Iris pigment epithelial cell (primary cell): ENCODE measurements at regions not wholly inside any gene's neighbourhood (a gene's known extent, or its start where the extent isn't known, plus 50 kb on each side); places are given as distances from the start of the nearest gene placed in this dataset.

Experiments used
- DNase-seq: peaks from one replicate; pipeline ENCODE4 v3.0.0-alpha.2; 2011; ENCODE audit warnings: low read depth

DNA sequence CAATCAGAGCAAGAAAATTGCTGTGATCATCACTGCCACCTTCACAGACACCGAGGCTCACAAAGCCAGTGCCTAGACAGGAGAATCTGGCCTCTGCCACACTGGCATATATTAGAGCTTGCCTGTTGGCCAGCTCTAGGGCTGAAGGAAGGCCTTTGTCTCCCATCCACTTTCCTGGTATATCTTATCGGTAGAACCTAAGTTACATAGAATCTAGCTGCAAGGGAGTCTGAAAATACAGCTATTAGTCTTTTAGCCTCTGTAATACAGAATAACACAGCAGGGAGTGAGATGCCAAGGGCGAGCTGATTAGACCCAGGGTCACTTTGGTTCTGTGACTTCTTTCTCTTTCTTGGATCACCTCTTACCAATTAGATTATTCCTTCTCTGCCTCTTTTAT is 154.9 kb upstream of the KL start:
- DNase-seq = no peak

DNA sequence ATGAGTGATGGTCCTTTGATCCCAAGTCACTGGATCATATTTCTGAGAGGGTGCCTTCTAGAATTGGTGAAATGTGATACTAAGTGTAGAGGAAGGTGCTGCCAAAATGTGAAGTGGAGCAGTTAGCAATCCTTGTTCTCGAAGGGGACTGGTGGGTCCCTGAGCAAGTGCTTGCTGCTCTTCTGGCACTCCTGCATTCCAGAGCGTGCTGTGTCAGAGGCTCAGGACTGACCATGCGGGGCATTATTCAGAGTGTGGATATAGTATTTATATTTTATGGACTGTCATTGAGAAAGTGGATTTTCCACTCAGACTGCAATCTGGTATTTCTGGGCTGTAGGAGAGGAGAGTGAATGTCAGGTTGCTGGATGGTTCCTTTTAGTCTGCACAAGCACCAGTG is 152.6 kb upstream of the KL start:
- DNase-seq = no peak

DNA sequence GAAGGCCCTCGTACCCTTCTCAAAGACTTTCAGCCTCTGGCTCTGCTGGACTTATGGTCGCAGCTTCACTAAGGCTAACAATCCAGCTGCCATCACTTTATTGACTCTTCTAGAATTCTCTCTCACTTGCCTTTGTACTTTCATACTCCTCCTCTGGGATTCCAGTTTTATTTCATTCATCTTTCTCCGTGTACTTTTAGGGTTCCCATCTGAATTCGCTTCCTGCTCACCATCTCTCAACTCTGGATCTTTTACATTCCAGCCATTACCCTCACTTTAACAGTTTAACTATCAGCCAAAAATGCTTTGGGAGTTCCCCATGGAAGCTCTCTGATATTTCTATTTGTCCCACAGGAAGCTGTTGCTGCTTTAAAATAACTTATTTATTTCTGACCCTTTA is 149.3 kb upstream of the KL start:
- DNase-seq = no peak

DNA sequence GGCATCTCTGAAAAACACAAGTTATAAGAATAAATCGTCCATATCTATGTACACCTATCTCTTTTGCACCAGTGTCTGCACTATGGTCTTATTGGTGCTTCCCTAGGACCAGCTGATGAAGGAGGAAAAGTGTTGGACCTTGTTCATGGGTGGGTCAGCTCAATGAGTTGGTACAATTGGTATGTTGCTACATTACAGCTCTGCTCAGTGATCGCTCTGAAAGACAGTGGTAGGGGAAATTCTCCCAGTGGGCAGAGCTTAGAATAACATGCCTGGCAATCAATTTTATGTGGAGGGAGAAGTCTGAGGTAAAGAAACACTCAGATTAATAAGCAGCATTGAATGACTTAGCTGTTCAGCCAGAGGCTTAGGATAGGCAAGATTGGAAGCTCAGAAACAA is 138.7 kb upstream of the KL start:
- no peak for DNase-seq

DNA sequence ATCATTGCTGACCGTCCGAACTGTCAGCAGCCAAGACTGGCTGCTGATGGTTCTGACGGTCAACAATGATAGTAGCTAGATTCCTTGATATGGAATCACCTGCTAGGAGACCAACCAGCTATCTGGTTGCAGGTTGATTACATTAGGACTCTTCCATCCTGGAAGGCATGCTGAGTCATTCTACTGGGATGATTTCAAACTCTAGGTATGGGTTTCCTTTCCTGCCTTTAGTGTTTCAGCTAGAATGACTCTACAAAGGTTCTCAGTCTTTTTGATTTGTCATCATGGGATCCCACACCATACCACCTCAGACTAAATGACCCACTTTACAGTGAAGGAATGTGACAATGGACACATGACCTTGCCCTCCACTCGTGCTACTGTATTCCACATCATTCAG is 138.1 kb upstream of the KL start:
- peak; percentile 51 for DNase-seq

DNA sequence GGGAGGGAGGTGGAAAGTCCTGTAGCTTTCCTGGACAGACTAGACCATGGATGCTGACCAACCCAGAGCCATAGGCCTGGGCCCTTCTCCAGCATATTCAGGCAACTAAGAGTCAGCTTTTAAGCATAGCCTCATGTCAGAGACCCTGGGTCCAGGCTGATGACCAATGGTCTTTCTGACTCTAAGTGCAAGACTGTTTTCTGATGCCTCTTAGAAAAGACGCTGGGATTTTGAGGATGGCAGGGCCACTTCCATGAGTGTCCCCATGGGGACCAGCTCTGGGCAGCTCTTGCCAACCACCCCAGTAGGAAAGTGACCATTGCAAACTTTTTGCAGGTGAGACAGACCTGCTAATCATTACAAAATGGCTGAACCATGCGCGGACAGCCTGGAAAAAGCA is 135.6 kb upstream of the KL start:
- DNase-seq = no peak

DNA sequence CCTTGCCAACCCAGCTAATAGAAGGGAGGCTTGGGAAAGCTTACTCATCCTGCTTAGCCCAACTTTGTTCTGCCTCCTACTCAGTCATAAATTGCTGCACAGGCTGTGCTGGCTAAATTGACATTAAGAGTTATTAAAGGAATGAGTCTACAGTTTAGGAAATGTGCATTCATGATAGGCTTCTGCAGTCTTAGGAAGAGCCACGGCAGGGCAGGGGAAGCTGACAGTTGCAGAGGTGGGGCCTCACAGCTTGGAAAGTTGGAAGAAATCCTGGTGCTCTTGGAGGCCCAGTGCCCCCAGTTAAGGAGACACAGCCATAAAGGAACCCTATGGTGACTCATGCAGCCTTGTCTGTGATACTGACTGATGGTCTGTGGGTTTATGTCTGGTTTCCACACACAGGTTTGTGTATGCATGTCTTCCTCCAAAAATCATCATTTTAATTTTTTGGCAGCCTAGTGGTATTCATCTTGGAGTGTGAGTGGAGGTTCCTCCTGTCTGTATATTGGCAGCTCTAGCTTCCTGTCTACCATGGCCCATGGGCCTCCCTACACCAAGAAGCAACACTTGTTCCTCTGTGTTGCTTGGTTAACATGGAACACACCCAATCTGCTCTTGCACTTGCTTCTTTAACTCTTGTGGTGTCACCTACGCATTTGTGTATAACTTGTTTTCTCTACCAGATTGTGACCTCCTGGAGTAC is 135.0 kb upstream of the KL start:
- DNase-seq = peak; percentile 55

DNA sequence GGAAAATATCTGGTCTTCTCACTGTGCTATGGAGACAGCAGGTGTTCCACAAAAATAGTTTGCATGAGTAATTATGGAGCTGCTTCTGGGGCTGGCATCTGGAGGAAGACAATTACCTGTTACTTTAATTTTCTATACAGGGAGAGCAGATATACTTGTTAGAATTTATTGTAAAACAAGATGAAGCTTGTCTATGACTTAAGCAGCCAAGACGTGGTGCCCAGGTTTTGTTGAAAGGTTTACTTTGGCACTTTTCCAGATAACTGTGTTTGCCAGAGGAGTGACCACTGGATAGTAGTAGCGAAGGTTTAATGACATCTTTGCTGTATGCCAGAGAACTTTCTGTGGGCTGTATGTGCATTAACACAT is 134.5 kb upstream of the KL start:
- DNase-seq = no peak

DNA sequence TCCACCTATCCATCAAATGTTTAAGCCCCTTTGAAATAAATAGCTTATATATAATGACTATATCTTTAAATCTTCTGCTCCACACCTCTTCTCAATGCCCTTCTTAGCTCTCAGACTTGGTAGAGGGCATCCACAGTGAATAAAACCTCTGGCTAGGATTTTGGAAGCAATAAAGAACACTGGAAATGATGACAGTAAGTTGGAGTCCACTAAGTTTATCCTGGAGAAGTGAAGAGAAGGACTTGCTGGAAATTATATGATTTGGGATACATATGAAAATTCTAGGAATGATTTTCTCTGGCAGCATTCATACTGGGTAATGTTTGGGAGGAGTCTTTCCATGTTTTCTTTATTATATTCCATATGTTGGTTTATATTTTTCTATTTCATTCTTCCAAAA is 133.5 kb upstream of the KL start:
- no peak for DNase-seq

DNA sequence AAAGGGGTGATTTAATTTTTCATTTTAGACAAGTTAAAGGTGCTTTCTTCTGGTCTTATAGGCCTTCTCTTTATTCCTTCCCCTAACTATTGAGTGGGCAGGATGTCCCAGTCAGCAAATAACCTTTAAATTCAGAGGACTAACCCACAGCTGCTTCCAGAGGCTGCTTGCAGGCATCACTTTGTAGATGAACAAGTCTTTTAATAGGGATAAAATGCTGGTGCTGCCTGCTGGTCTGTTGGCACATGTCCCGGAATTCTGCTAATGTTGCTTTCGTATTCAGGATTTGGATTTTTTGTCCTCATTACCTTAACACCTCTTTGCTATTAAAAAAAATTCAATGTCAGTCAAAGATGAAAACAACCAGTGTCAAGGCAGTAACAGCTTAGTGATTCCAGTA is 132.7 kb upstream of the KL start:
- DNase-seq = peak; percentile 34

DNA sequence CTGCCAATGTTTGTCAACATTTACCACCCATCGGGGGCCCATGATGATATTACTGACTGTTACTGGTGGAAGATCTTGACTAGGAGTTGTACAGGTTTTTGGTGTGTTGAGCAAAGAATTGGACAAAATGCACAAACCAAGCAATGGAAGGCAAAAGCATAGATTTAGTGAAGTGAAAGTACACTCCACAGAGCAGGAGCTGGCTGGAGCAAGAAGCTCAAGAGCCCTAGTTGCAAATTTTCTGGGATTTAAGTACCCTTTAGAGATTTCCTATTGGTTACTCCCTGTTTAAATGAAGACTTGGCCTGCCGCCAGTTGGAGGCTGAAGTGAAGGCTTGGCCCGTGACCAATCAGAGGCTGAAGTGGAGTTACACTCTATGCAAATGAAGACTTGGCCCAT is 128.6 kb upstream of the KL start:
- no peak for DNase-seq

DNA sequence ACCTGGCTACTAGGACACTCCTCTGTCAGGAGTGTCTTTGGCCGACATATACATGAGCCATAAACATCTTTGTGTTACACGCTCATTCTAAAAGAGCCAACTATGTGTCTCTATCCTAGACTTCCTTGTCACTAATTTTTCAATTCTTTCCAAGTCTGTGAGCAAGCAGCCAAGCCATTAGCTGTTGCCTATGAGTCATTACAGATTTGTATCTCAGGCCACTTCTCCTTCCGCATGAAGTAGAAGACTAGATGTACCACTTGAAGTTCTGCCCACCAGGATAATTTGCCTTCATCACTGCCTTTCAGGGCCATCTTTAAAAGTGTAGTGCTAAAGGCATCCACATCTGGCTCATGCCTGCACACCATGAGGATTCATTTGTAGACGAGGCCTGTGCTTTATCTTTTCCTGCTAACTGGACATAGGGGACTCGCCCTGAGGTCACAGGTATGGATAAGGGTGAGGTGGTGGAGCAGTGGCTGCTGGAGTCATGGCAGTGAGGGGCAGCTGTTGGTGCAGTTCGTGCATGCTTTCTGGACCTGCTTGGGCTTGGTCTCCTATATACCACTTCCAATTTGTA is 126.1 kb upstream of the KL start:
- DNase-seq = no peak

DNA sequence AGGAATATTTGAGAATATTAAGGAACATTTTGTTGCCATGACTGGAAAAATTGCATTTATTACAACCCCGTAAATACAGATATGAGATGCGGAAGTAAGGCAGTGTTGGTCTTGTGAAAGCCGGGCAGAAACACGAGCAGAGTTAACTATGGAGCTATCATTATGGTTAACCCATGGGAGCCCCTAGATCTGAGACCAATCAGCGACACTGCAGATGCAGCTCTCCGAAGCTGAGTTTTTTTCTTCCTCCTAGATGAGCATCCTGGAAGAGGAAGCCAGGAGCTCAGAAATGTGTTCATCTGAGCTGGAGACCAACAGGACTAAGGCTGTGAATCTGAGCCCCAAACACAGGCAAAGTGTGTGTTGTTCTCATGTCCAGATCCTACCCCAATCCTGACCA is 123.0 kb upstream of the KL start:
- no peak for DNase-seq

DNA sequence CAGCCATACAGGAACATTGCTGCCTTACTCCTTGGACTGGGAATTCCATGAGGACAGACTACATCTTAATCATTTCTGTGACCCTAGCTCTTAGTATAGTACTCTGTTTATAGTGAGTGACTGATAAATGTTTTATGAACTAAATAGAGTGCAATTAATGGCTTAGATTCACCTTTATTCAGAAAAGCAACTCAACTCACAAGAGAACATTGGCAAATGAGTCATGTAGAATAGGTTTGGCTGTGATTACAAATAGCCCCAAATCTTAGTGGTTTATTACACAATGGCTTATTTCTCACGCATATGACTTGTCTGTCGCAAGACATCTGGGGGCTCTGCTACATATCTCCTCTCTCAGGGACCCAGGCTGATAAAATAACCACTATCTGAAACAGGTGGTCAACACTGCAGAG is 121.6 kb upstream of the KL start:
- DNase-seq = peak; percentile 75

DNA sequence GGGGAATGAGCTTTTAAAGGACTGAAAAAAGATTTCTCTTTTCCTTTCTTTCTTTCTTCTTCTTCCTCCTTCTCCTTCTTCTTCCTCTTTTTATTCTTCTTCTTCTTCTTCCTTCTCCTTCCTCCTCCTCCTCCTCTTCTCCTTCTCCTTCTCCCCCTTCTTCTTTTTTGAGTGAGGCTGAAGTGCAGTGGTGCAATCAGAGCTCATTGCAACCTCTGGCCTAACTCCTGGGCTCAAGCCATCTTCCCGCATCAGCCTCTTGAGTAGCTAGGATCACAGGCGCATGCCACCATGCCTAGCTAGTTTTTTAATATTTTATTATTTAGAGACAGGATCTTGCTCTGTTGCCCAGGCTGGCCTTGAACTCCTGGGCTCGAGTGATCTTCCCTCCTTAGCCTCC is 120.9 kb upstream of the KL start:
- no peak for DNase-seq

DNA sequence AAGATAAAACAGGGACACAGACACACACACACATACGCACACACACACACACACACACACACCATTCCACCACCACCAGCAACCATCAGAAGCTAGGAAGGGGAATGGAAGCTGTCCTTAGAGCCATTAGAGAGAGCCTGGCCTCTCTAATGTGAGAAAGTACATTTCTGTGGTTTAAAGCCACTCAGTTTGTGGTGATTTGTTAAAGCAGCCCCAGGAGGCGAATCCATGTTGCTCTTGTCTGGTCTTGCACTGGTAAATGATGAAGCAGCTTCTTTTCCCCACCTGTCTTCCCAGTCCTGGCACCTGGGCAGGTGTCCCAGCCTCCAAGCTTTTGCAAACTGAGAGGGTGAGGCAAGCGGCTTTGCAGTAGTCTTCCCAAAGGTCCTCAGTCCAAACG is 118.9 kb upstream of the KL start:
- DNase-seq = no peak

DNA sequence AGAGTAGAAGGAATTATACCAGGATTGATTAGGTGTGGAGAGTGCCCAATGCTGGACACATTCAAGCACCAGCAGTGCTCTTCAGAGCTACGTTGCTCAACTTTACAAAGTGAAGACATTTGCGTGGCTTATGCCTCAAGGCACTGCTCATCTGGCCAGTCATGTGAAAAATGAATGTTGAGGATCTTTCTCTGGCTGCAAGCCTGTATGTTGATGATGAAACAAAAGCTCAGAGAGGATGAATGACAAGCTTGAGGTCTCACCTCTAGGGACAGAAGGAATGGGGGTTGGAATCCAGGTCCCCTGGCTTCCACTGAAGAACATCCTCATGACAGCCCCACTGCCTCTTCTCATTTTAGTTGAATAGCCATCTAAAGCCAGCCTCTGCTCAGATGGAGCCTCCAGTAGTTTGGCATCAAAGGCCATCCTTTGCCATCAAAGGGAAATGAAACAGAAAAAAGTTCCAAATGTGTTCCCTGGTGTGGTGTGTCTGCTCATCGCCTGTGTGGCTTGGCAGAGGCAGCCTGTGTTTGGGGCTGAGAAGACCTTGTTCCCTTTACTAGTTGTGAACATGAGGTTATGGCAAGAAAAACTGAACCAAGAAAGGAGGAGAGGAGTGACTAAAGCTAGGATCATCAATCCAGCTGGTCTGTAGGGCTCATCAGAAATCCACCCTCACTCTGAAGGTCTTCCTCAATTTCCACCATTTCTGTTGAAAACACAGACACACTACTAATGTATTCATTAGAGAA is 114.0 kb upstream of the KL start:
- DNase-seq = peak; percentile 34

DNA sequence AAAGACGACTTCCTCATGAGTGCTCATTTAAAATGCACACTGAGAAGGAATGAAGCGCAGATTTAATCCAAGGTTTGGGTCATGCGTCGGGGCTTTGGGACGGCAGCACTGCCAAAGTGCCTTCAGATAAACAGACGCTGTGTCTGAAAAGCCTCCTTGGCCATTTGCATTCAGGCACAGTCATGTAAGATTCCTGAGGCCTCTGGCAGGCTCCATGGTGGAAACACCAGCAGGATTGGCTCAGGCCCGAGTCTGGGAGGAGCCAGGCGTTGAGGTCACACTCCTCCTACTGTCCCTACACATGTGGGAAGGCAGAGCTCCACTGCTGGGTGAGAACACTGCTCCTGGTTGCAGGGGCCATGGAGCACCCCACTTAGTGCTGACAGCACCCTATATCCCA is 113.3 kb upstream of the KL start:
- peak; percentile 53 for DNase-seq

DNA sequence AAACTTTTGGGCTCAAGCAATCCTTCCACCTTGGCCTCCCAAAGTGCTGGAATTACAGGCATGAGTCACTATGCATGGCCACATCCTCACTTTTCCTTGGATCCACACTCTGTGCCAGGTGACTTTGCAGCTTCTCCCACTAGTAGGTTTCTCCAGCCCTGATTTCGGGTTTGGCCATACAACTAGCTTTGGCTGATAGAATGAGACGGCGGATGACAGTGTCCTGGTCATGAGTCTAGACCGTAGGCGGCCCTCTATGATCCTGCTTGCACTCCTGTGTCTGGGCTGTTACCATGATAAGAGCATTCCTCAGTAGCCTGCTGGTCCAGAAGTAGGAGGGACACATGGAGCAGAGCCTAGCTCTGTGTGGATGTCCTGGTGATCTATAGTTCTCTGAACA is 112.5 kb upstream of the KL start:
- DNase-seq = no peak

DNA sequence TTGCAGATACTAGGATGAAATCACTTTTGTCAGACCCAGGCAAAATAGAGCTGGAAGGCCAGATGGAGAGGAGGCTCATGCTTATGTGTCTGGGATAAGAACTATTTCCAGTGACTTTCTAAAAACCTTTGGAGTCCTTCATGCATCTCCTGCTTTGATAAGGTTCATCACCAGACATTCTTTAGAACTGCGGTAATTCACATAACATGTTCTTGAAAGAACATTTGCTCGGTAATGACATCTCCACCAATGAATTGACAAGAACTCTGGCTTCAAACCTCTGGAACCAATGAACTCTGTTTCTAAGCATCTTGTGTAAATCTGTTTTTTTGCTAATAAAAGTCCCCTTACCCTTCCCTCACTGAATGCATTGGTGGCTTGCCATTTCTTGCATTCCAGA is 112.0 kb upstream of the KL start:
- no peak for DNase-seq

DNA sequence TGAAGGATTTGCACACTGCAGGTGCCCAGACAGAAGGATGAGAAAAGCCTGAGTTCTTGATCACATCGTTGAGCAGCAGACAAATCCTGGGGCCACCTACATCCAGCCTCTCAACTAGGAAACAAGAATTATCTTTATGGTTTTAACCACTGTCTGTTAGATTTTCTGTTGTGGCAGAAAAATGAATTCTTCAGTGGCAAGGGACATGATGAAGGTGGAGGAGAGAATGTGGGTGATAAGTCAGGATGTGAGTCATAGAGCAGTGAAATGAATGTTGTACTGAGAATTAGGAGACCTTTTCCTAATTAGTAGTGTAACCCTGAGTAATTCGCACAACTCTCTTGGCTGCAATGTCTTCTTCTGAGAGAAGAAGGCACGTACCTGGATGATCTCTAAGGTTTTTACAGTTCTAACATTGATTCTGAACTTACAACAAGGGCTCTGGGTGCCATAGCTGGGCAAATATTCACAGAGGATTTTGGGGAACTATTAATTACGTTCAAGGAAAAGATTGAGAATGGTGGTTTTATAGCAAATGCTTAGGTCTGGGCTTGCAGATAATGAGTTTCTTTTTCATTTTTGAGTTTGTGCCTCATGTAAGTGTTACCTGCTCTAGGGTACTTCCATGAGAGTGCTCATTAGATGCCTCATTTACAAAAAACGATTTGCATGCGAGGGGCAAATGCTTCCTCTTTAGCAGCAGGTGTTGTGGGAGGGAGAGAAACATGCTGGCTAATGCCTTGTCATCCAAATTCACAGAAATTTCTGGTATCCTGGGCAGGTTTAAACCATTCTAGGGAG is 111.0 kb upstream of the KL start:
- DNase-seq = peak; percentile 37

DNA sequence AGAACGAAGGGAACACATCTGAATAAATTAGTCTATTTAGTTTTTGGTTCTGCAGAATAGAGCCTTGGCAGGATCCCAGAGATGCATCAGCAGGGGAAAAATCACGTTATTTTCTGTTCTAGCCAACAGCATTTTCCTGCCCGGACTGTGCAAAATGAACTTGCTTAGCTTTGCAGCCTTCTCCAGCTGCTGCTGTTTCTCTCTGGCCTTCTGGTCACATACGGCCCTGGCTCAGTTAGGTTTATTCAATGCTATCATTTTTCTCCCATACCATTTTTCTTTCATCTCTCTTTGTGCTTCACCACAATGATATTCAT is 110.4 kb upstream of the KL start:
- peak; percentile 36 for DNase-seq

DNA sequence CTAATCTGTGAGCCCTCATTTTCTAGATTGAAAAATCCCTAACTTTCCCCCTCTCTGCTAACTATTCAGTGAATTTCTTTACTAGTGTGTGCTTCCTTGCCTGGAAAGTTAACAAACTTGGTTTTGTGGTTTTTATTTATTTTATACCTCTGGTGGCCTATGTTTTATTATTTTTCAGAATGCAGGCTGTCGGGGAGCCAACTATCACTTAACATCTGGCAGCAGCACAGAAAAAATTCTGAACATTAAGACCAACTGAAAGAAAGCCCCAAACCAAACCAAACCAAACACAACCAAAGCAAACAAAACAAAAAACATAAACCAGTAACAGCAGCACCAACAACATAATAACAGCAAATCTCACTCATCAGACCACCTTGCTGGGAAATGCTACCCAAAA is 109.0 kb upstream of the KL start:
- no peak for DNase-seq
